Upper lobe of left lung (tissue), 4 donors: ENCODE measurements at regions not wholly inside any gene's neighbourhood (a gene's known extent, or its start where the extent isn't known, plus 50 kb on each side); places are given as distances from the start of the nearest gene placed in this dataset.

Experiments
- CTCF ChIP-seq, 6 experiments: fragments of 450-650 bp in 4 of 6; fragments of 200-600 bp in 2 of 6; sonication (generic) in 2 of 6; IDR thresholded peaks; one replicate each; pipeline ENCODE4 v1.5.1; 2016 to 2019; ENCODE audit warnings: antibody characterized with exemption in 6 of 6
- EP300 ChIP-seq, 4 donors: sonication (generic); formaldehyde crosslinking; IDR thresholded peaks; one replicate each; pipeline ENCODE4 v1.5.1; 2017; ENCODE audit warnings: antibody characterized with exemption in 4 of 4, control low read depth in 2 of 4
- POLR2A ChIP-seq, 4 donors: fragments of 450-650 bp; IDR thresholded peaks; one replicate each; pipeline ENCODE4 v1.5.1; 2016 to 2017; ENCODE audit warnings: antibody characterized with exemption in 4 of 4, mild to moderate bottlenecking in 2 of 4
- POLR2AphosphoS5 ChIP-seq, 2 donors: sonication (generic); formaldehyde crosslinking; IDR thresholded peaks; one replicate each; pipeline ENCODE4 v1.5.1; 2017; ENCODE audit warnings: antibody characterized with exemption in 2 of 2

GRCh38 chr2:239846789-239847676, 178.1 kb downstream of the NDUFA10 start:
- no peak for TF ChIP-seq CTCF (IDR thresholded peaks at IDR 0.05)
- no peak for TF ChIP-seq EP300 (IDR thresholded peaks at IDR 0.05)
- no peak for TF ChIP-seq POLR2A (IDR thresholded peaks at IDR 0.05)
- TF ChIP-seq POLR2AphosphoS5 (IDR thresholded peaks at IDR 0.05), result no peak
